ENCODE measurements at regions not wholly inside any gene's neighbourhood (a gene's known extent, or its start where the extent isn't known, plus 50 kb on each side); places are given as distances from the start of the nearest gene placed in this dataset.
"Not testable (repeated sequence)": the region's sequence is repeated elsewhere in the genome, so short reads cannot be mapped to it uniquely, and the experiment has no call there.

- DNase-seq (ENCODE audit: low spot score); in situ Hi-C loops (cut with HindIII; ENCODE audit: low sequenced_read_pairs): not testable (repeated sequence)
Measured at GRCh38 chr4:72632253-72632652, 63.2 kb upstream of the ADAMTS3 start.

- in situ Hi-C loops (cut with HindIII; ENCODE audit: low sequenced_read_pairs), result no loop called here
- peak; percentile 28 for DNase-seq (ENCODE audit: low spot score)
Measured at GRCh38 chr4:72631296-72631695, 62.3 kb upstream of the ADAMTS3 start.

- in situ Hi-C loops (cut with HindIII; ENCODE audit: low sequenced_read_pairs), result no loop called here
- no peak for DNase-seq (ENCODE audit: low spot score)
Measured at GRCh38 chr4:72629540-72629939, 60.5 kb upstream of the ADAMTS3 start.

GRCh38 chr4:72627723-72628122 is 58.7 kb upstream of the ADAMTS3 start:
- in situ Hi-C loops (cut with HindIII; ENCODE audit: low sequenced_read_pairs), result no loop called here

More at GRCh38 chr4:72627723-72628122, 58.7 kb upstream of the ADAMTS3 start:
- DNase-seq (ENCODE audit: low spot score), result no peak
